ENCODE measurements at regions not wholly inside any gene's neighbourhood (a gene's known extent, or its start where the extent isn't known, plus 50 kb on each side); places are given as distances from the start of the nearest gene placed in this dataset.
"Not testable (repeated sequence)": the region's sequence is repeated elsewhere in the genome, so short reads cannot be mapped to it uniquely, and the experiment has no call there.

DNA sequence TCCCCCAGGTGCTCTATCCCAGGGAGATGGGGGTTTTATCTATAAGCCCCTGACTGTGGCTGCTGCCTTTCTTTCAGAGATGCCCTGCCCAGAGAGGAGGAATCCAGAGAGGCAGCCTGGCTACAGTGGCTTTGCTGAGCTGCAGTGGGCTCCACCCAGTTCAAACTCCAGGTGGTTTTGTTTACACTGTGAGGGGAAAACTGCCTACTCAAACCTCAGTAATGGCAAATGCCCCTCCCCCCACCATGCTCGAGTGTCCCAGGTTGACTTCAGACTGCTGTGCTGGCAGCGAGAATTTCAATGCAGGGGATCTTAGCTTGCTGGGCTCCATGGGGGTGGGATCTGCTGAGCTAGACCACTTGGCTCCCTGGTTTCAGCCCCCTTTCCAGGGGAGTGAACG lies 419.6 kb upstream of the CASK start:
- H3K27ac ChIP-seq (replicated peaks); H3K4me3 ChIP-seq (replicated peaks; ENCODE audit: insufficient read depth, low read length); DNase-seq (ENCODE audit: low read depth in 1 of 2, low spot score in 1 of 2); H3K27me3 ChIP-seq (ENCODE audit: insufficient read depth, poor library complexity, severe bottlenecking): not testable (repeated sequence)
